Neuronal stem cell (in vitro differentiated cells): ENCODE measurements at regions not wholly inside any gene's neighbourhood (a gene's known extent, or its start where the extent isn't known, plus 50 kb on each side); places are given as distances from the start of the nearest gene placed in this dataset.
A peak's percentile ranks its signal among the peaks of the same experiment; 100 is the strongest.

Experiments used
- DNase-seq: peaks from one replicate; pipeline ENCODE4 v3.0.0-alpha.2; 2013; ENCODE audit warnings: low spot score
- H2AFZ ChIP-seq: one replicate; pipeline ENCODE4 v1.6.1; 2013; ENCODE audit warnings: mild to moderate bottlenecking, low read length, inconsistent platforms
- H2AK5ac ChIP-seq: 2 replicates; pipeline ENCODE4 v1.6.1; 2013; ENCODE audit warnings: low read depth, mild to moderate bottlenecking, inconsistent platforms, low read length, moderate library complexity, mixed read lengths
- H2BK120ac ChIP-seq: 2 replicates; pipeline ENCODE4 v1.6.1; 2013; ENCODE audit warnings: low read depth, mild to moderate bottlenecking, inconsistent platforms, low read length, moderate library complexity, mixed read lengths
- H2BK12ac ChIP-seq: one replicate; pipeline ENCODE4 v1.6.1; 2013; ENCODE audit warnings: low read length, inconsistent platforms
- H2BK15ac ChIP-seq: 2 replicates; pipeline ENCODE4 v1.6.1; 2013; ENCODE audit warnings: mild to moderate bottlenecking, low read length, inconsistent platforms, mixed read lengths
- H2BK5ac ChIP-seq: one replicate; pipeline ENCODE4 v1.6.1; 2013; ENCODE audit warnings: inconsistent platforms, mild to moderate bottlenecking, low read length, moderate library complexity
- H3K14ac ChIP-seq: one replicate; pipeline ENCODE4 v1.6.1; 2013; ENCODE audit warnings: low read length, inconsistent platforms
- H3K18ac ChIP-seq: 2 replicates; pipeline ENCODE4 v1.6.1; 2013; ENCODE audit warnings: low read length, inconsistent platforms
- H3K23ac ChIP-seq: 2 replicates; pipeline ENCODE4 v1.6.1; 2013; ENCODE audit warnings: low read depth, mild to moderate bottlenecking, mixed read lengths, low read length, inconsistent platforms; ENCODE audit not compliant: poor library complexity
- H3K27ac ChIP-seq: replicated peaks from 3 replicates; pipeline ENCODE4 v1.5.1; 2013; ENCODE audit warnings: low read length, inconsistent platforms
- H3K27me3 ChIP-seq, 3 experiments: 2 replicates each; pipeline ENCODE4 v1.6.1; 2013; ENCODE audit warnings: low read length in 3 of 3, mild to moderate bottlenecking in 2 of 3, inconsistent platforms in 1 of 3, low read depth in 1 of 3, mixed read lengths in 1 of 3, moderate library complexity in 1 of 3; ENCODE audit not compliant: control insufficient read depth in 3 of 3, insufficient read depth in 3 of 3
- H3K36me3 ChIP-seq, 2 donors: replicated peaks in 1 of 2; 2 replicates each; pipeline ENCODE4 v1.6.1; 2013; ENCODE audit warnings: low read length in 2 of 2; ENCODE audit not compliant: control insufficient read depth in 2 of 2, insufficient read depth in 2 of 2
- H3K4ac ChIP-seq: 2 replicates; pipeline ENCODE4 v1.6.1; 2013; ENCODE audit warnings: inconsistent platforms, mild to moderate bottlenecking, low read length, moderate library complexity
- H3K4me1 ChIP-seq, 2 donors: 1 replicate in 1 of 2; 2 replicates in 1 of 2; pipeline ENCODE4 v1.6.1; 2013; ENCODE audit warnings: low read length in 2 of 2, low read depth in 1 of 2; ENCODE audit not compliant: control insufficient read depth in 2 of 2, insufficient read depth in 1 of 2
- H3K4me2 ChIP-seq: one replicate; pipeline ENCODE4 v1.6.1; 2013; ENCODE audit warnings: mild to moderate bottlenecking, low read length, inconsistent platforms; ENCODE audit not compliant: insufficient read depth, poor library complexity, severe bottlenecking
- H3K4me3 ChIP-seq, 2 donors: 2 replicates each; pipeline ENCODE4 v1.5.1; 2013; ENCODE audit warnings: low read length in 2 of 2, mild to moderate bottlenecking in 2 of 2, inconsistent platforms in 1 of 2, moderate library complexity in 1 of 2
- H3K79me1 ChIP-seq: one replicate; pipeline ENCODE4 v1.6.1; 2013; ENCODE audit warnings: low read depth, mild to moderate bottlenecking, inconsistent platforms, low read length, moderate library complexity
- H3K9ac ChIP-seq: one replicate; pipeline ENCODE4 v1.6.1; 2013; ENCODE audit warnings: mild to moderate bottlenecking, low read depth, low read length, inconsistent platforms; ENCODE audit not compliant: poor library complexity
- H3K9me3 ChIP-seq, 2 donors: replicated peaks in 1 of 2; 2 replicates each; pipeline versions ENCODE3 to v1.6.1; 2013; ENCODE audit warnings: low read length in 2 of 2, mild to moderate bottlenecking in 2 of 2, inconsistent platforms in 1 of 2, low read depth in 1 of 2, mixed read lengths in 1 of 2, moderate library complexity in 1 of 2; ENCODE audit not compliant: control insufficient read depth in 2 of 2, insufficient read depth in 1 of 2
- H4K8ac ChIP-seq: one replicate; pipeline ENCODE4 v1.6.1; 2013; ENCODE audit warnings: low read depth, mild to moderate bottlenecking, inconsistent platforms, low read length, moderate library complexity
- H4K91ac ChIP-seq: one replicate; pipeline ENCODE4 v1.6.1; 2013; ENCODE audit warnings: low read length, low read depth, mild to moderate bottlenecking, inconsistent platforms; ENCODE audit not compliant: poor library complexity
- WGBS, 2 donors: extraction: QIAGEN DNeasy Blood & Tissue Kit; methylation state at CpG; one replicate each; pipeline ENCODE4 v1.1.7; 2013; ENCODE audit warnings: missing lambda C conversion rate in 2 of 2, mixed read lengths in 1 of 2; ENCODE audit not compliant: insufficient read length in 2 of 2, insufficient replicate concordance in 1 of 2; ENCODE audit errors: extremely low coverage in 2 of 2; 5-methylcytosine and 5-hydroxymethylcytosine counted together

DNA sequence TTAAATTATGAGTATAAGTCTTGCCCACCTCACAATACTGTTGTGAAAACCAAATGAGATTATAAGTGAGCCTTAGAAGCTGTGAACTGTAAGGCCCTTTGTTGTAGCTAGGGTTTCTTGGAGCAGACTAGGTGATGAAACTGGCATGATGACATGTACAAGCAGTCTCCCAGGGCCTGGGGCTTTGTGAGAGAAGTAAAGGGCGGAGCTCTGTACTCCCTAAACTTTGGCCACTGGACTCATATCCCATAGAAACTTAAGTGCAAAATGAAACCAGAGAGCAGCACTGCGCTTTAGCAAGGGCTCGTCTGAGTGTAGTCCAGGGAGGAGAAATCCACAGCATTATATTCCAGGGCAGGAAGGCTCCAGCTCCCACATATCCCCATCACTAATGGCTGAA, 385.6 kb upstream of the FGF16 start:
- no peak overlapping the region for H2BK15ac ChIP-seq
- H3K4me2 ChIP-seq, result no peak overlapping the region
- no peaks in the 10 kb centered on the region for H3K79me1 ChIP-seq
- H4K91ac ChIP-seq, result no peak overlapping the region
- H3K4me3 ChIP-seq, result no peak overlapping the region
- DNase-seq, result no peak
- WGBS, 2 donors, result no CpG with 5 or more reads among the region's 3 CpGs
- no peak overlapping the region for H3K27ac ChIP-seq
- H4K8ac ChIP-seq, result no peak overlapping the region
- H2AK5ac ChIP-seq, result no peak overlapping the region
- no peaks in the 10 kb centered on the region for H3K27me3 ChIP-seq
- no peak overlapping the region for H2BK120ac ChIP-seq
- no peak overlapping the region for H3K4ac ChIP-seq
- no peaks in the 10 kb centered on the region for H3K9me3 ChIP-seq
- H2BK12ac ChIP-seq, result no peak overlapping the region
- H3K4me1 ChIP-seq, result no peaks in the 10 kb centered on the region
- no peak overlapping the region for H2AFZ ChIP-seq
- H3K36me3 ChIP-seq, result no peaks in the 10 kb centered on the region
- no peak overlapping the region for H2BK5ac ChIP-seq
- H3K18ac ChIP-seq, result no peak overlapping the region
- no peak overlapping the region for H3K9ac ChIP-seq
- H3K23ac ChIP-seq, result no peak overlapping the region
- no peak overlapping the region for H3K14ac ChIP-seq

DNA sequence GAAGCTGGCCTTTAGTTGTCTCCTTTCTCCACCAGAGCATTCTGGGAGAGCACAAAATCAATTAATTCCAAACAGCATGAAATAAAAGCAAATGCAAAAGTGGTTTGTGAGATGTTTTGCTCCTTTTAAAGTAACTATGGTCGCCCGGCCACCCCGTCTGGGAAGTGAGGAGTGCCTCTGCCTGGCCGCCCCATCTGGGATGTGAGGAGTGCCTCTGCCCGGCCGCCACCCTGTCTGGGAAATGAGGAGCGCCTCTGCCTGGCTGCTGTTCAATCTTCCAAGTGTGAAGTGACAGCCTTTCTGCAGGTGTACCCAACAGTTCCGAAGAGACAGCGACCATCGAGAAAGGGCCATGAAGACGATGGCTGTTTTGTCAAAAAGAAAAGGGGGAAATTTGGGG, 381.3 kb upstream of the FGF16 start:
- DNase-seq, result no peak
- no peak overlapping the region for H2BK12ac ChIP-seq
- H3K4me2 ChIP-seq, result no peak overlapping the region
- no CpG with 5 or more reads among the region's 11 CpGs for WGBS, 2 donors
- no peak overlapping the region for H4K8ac ChIP-seq
- no peak overlapping the region for H3K18ac ChIP-seq
- no peaks in the 10 kb centered on the region for H3K9me3 ChIP-seq
- H3K4me3 ChIP-seq, result no peak overlapping the region
- H3K4ac ChIP-seq, result no peak overlapping the region
- H3K9ac ChIP-seq, result no peak overlapping the region
- no peak overlapping the region for H2AFZ ChIP-seq
- H3K23ac ChIP-seq, result no peak overlapping the region
- no peaks in the 10 kb centered on the region for H3K79me1 ChIP-seq
- H3K27me3 ChIP-seq, result no peaks in the 10 kb centered on the region
- no peak overlapping the region for H2BK120ac ChIP-seq
- no peak overlapping the region for H4K91ac ChIP-seq
- H2AK5ac ChIP-seq, result no peak overlapping the region
- H3K4me1 ChIP-seq, result peaks cover 0 to 2% of the 10 kb centered on the region in 2 donors
- no peak overlapping the region for H2BK5ac ChIP-seq
- no peaks in the 10 kb centered on the region for H3K36me3 ChIP-seq
- no peak overlapping the region for H2BK15ac ChIP-seq
- no peak overlapping the region for H3K27ac ChIP-seq
- no peak overlapping the region for H3K14ac ChIP-seq

DNA sequence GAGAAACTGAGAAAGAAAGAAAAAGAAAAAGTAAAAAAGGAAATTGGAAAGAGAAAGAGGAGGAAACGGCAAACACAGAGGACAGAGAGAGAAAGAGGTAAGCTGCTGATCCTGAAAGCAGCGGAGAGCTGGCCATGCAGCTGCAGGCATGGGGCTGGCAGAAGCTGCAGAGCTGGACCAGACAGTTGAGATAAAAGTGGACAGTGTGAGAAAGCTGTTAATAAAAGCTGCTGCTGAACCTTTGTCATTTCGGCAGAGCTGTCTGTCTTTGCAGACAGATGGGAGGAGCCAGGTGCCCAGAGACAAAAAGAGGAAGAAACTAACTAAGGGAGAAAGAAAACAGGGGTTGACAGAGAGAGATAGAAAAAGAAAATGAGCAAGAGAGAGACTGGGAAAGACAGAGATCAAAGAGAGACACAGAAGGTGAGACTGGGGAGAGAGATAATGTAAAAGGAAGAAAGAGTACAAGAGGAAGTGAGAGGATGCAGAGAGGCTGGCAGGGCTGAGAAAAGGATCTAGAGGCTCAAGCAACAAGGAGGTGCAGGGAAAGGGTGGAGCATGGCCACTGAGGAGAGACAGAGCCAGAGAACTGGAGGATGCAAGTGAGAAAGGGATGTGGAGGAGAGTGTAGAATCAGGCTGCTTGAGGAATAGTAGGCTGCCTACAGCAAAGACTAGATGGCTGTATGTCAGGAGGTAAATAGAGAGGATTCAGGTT, 376.8 kb upstream of the FGF16 start:
- no CpG with 5 or more reads among the region's 3 CpGs for WGBS, 2 donors

DNA sequence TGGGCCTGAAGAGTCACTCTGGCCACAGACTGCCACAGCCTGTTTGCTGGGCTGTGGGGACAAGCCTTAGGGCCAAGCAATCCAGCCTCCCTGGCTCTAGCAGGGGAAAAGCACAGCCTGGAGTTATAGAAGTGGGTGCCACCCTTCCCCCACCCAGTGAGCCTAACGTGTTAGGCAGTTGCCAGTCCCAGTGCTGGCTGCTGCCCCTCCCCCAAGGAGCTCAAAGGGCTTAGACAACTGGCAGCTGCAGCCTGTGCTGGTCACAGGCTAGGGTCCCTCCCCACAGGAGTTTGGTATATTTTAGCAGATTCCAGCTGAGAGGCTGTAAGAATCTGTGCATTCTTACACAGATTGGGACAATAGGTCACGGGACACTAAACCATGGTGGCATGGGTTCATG, 370.3 kb upstream of the FGF16 start:
- no peak overlapping the region for H3K4me3 ChIP-seq
- no peak overlapping the region for H4K91ac ChIP-seq
- no peak overlapping the region for H2AFZ ChIP-seq
- no peak overlapping the region for H3K4me2 ChIP-seq
- H3K27ac ChIP-seq, result no peak overlapping the region
- H3K9me3 ChIP-seq, result no peaks in the 10 kb centered on the region
- H3K4ac ChIP-seq, result no peak overlapping the region
- H2BK12ac ChIP-seq, result no peak overlapping the region
- no CpG with 5 or more reads among the region's 2 CpGs for WGBS, 2 donors
- peaks cover 0 to 2% of the 10 kb centered on the region in 2 donors for H3K4me1 ChIP-seq
- no peak overlapping the region for H2BK15ac ChIP-seq
- H3K36me3 ChIP-seq, result no peaks in the 10 kb centered on the region
- no peak overlapping the region for H3K23ac ChIP-seq
- no peaks in the 10 kb centered on the region for H3K79me1 ChIP-seq
- no peak overlapping the region for H2BK5ac ChIP-seq
- no peak for DNase-seq
- no peaks in the 10 kb centered on the region for H3K27me3 ChIP-seq
- no peak overlapping the region for H2AK5ac ChIP-seq
- no peak overlapping the region for H3K18ac ChIP-seq
- no peak overlapping the region for H4K8ac ChIP-seq
- no peak overlapping the region for H3K14ac ChIP-seq
- no peak overlapping the region for H3K9ac ChIP-seq
- no peak overlapping the region for H2BK120ac ChIP-seq

More for the DNA sequence above, 376.8 kb upstream of the FGF16 start:
- H3K36me3 ChIP-seq, result no peaks in the 10 kb centered on the region
- no peak for DNase-seq
- no peaks in the 10 kb centered on the region for H3K79me1 ChIP-seq
- no peak overlapping the region for H4K8ac ChIP-seq
- H3K4ac ChIP-seq, result no peak overlapping the region
- no peaks in the 10 kb centered on the region for H3K9me3 ChIP-seq
- H2BK5ac ChIP-seq, result no peak overlapping the region
- H3K27me3 ChIP-seq, result no peaks in the 10 kb centered on the region
- peaks cover 0 to 2% of the 10 kb centered on the region in 2 donors for H3K4me1 ChIP-seq
- no peak overlapping the region for H4K91ac ChIP-seq
- no peak overlapping the region for H3K14ac ChIP-seq
- H3K9ac ChIP-seq, result no peak overlapping the region
- H3K4me3 ChIP-seq, result no peak overlapping the region
- H3K23ac ChIP-seq, result no peak overlapping the region
- H2BK15ac ChIP-seq, result no peak overlapping the region
- H2BK12ac ChIP-seq, result no peak overlapping the region
- H3K27ac ChIP-seq, result no peak overlapping the region
- H3K18ac ChIP-seq, result no peak overlapping the region
- peak overlapping the region; percentile 52 for H2AFZ ChIP-seq
- no peak overlapping the region for H3K4me2 ChIP-seq
- no peak overlapping the region for H2BK120ac ChIP-seq
- H2AK5ac ChIP-seq, result no peak overlapping the region
